Jurkat, Clone E6-1 (cell line): ENCODE measurements at regions not wholly inside any gene's neighbourhood (a gene's known extent, or its start where the extent isn't known, plus 50 kb on each side); places are given as distances from the start of the nearest gene placed in this dataset.

ENCODE experiments used
- DNase-seq: peaks from one replicate; pipeline ENCODE4 v3.0.0-alpha.2; 2011; ENCODE audit warnings: low read depth, low spot score
- H3K4me3 ChIP-seq: 2 replicates; pipeline ENCODE4 v1.5.1; 2011; ENCODE audit warnings: mild to moderate bottlenecking, low read length, control low read depth, moderate library complexity

GRCh38 chr3:59605318-59605717 is 555.5 kb upstream of the CFAP20DC start:
- DNase-seq, result no peak
- no peak overlapping the region for H3K4me3 ChIP-seq

DNA sequence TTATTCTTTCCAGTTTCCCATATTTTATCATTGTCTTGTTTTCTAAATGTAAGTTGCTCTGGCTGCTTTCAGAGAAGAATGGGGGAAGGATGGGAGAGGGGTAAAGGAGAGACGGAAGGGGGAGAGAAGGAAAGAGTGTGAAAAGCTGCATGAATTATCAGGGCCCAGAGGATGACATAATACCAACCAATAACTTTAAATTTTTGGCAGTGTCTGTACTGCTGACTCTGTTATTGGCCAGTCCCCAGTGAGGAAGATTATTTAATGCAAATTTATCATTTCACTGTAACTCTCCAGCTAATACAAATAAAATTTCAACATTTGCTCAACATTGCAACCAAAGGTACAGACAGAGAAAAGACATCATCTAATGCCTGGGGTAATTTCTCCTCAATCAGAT is 551.7 kb upstream of the CFAP20DC start:
- no peak overlapping the region for H3K4me3 ChIP-seq
- no peak for DNase-seq

DNA sequence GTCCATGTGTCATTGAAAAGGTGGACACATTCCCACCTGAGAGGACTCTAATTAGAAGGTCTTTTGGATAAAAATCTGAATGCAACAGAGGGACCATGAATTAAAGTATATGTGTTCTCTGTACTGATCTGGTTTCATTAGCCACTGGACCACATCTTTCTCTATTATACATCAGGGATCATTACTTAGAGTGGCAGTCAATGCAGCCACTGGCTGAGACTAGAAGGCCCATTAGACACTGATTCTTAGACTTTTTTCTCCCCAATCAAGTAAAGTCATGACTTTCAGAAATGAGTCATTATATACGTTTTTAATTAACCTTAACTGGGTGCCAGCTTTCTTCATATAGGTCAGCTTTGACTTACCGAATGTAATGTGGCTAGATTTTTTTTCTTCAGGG is 550.8 kb upstream of the CFAP20DC start:
- no peak overlapping the region for H3K4me3 ChIP-seq

GRCh38 chr3:59596741-59597140 is 546.9 kb upstream of the CFAP20DC start:
- no peak overlapping the region for H3K4me3 ChIP-seq

More for the DNA sequence above, 550.8 kb upstream of the CFAP20DC start:
- no peak for DNase-seq

DNA sequence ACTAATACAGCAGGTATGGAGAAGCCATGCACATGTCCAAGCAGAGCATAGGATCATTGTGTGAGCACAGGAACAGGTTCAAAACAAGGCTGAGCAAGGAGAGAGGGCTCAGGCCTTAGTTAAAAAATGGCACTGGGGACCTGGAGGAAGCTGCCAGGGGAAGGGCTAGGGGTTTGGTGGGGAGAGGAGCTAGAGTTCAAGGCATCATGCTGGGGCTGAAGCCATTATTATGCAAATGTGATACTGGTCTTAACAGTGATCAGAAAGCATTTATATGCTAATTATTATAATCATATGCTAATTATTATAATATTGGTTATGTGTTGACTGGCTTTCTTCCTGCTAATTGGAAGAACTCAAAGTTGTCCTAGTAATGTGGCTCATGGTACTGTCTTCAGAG is 546.0 kb upstream of the CFAP20DC start:
- no peak overlapping the region for H3K4me3 ChIP-seq
- DNase-seq, result no peak

More at GRCh38 chr3:59596741-59597140, 546.9 kb upstream of the CFAP20DC start:
- DNase-seq, result no peak

GRCh38 chr3:59593380-59593779 is 543.6 kb upstream of the CFAP20DC start:
- DNase-seq, result no peak
- H3K4me3 ChIP-seq, result no peak overlapping the region

DNA sequence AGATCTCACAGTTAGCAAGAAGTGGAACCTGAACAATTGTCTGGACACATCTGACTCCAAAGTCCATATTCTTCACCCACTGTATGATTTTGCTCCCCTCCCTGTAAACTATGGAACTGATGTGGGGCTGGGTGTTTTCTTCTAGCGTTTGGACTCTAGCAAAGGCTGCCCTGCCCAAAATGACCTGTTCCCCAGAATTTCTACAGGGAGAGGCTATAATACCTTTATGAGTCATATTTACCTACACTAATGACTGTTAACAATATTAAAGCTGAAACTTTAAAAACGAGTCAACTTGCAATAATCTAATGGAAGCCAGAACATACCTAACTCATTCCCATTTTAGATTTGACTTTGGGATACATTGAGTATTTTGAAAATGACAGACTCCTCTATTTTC is 531.2 kb upstream of the CFAP20DC start:
- DNase-seq, result no peak
- H3K4me3 ChIP-seq, result no peak overlapping the region

GRCh38 chr3:59580499-59580898 is 530.7 kb upstream of the CFAP20DC start:
- no peak for DNase-seq
- H3K4me3 ChIP-seq, result no peak overlapping the region

DNA sequence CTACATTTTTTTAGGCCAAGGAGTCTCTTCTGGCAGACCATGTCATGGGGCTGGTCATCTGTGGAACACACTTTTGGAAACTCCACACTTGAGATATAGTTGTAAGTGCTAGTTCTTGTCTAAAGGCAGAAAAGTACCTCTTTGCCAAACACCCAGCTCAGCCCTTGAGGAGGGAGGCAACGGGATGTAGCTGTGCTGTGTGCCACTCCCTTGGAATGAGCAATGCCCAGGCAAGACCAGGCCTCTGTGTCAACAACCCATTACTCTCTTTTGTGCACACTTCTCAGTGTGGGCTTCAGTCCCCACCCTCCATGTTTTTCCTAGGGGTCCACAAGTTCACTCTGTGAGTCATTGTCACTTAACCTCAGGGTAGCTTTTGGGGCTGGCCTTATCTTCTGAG is 528.3 kb upstream of the CFAP20DC start:
- no peak overlapping the region for H3K4me3 ChIP-seq
- no peak for DNase-seq

GRCh38 chr3:59576606-59577005 is 526.8 kb upstream of the CFAP20DC start:
- no peak overlapping the region for H3K4me3 ChIP-seq
- DNase-seq, result no peak

DNA sequence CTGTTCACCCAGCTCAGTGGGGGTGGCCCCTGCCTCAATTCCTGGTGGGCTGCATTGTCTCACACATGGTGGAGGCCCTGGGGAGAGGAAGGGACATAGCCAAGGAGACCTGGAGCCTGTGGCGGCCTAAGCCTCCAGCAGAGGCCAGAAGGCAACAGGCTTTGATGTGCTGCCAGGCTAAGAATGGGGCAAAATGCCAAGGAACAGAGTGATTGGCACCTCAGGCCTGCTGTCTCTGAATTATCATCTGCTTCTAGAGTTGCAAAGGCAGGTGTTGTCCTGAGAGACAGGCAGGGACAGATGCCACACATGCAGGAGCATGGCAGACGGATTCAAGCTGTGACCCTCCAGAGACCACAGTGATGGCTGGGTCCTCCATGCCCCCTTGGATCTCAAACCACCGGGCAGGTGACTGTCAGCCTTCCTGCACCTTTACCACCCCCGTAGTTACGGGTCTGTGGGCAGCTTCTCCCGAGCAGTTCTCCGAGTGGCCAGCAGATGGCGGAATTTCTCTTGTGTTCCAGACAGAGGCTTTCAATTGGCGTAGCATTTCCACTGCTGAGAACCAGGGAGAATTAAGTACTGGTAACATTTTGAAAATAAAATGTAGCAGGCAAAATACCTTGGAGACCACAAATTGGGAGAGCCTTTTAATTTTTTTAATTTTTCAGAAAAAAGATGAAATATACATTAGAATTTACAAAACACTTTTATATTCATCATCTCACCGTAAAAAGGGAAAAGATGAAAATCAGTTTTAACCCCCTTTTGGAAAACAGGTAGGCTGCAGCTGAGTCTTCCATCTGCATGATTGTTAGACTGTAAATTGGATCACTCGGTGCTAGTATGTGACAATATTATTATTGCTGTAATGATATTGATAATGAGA is 525.5 kb upstream of the CFAP20DC start:
- DNase-seq, result peak; percentile 80
- no peak overlapping the region for H3K4me3 ChIP-seq

GRCh38 chr3:59573911-59574310 is 524.1 kb upstream of the CFAP20DC start:
- DNase-seq, result no peak

DNA sequence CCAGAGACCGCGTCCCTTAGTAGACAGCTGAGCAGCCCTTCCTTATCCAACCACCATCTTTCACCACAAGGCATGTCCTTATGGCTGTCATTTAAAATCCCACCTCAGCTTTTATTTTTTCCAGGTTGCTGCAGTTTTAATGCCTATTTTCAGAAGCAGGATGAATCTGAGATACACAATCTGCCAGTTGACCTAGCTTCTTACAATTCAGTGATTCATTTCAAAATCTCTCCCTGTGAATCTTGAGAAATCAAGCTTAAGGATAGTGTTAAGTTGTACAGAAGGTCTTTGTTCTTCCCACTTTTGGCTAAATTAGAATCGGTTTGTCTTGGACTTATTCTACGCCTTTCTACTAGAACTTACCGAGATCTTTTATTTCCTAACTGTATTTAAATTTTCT is 522.3 kb upstream of the CFAP20DC start:
- DNase-seq, result no peak
- H3K4me3 ChIP-seq, result no peak overlapping the region

More at GRCh38 chr3:59573911-59574310, 524.1 kb upstream of the CFAP20DC start:
- H3K4me3 ChIP-seq, result no peak overlapping the region

- H3K4me3 ChIP-seq, result no peak overlapping the region
- no peak for DNase-seq
Measured at GRCh38 chr3:59570806-59571205, 521.0 kb upstream of the CFAP20DC start.

GRCh38 chr3:59567661-59568060 is 517.8 kb upstream of the CFAP20DC start:
- H3K4me3 ChIP-seq, result no peak overlapping the region
- no peak for DNase-seq

- no peak for DNase-seq
- no peak overlapping the region for H3K4me3 ChIP-seq
Measured at GRCh38 chr3:59566481-59566975, 516.7 kb upstream of the CFAP20DC start.

GRCh38 chr3:59565125-59565524 is 515.3 kb upstream of the CFAP20DC start:
- H3K4me3 ChIP-seq, result no peak overlapping the region
- DNase-seq, result no peak

DNA sequence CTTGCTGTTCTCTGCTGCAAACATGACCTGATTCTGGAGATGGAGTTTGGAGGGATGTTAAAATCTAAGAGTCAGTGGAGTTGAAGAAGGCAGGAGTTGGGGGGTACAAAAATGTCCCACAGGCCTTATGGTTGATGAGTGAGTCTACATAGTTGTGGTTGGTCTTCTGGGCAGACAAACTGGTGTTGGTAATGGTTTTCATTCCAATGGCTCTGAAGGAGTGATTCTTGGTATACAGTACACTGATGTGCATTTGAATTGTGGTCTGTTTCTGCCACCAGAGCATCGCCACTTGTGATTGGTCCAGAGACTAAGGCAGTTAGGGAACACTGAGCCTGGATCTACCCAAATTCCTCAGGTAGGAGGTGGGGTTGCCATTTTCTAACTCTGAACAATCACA is 514.1 kb upstream of the CFAP20DC start:
- no peak overlapping the region for H3K4me3 ChIP-seq
- DNase-seq, result no peak

- H3K4me3 ChIP-seq, result no peak overlapping the region
- DNase-seq, result no peak
Measured at GRCh38 chr3:59563072-59563605, 513.3 kb upstream of the CFAP20DC start.

- H3K4me3 ChIP-seq, result no peak overlapping the region
- no peak for DNase-seq
Measured at GRCh38 chr3:59559721-59560435, 510.1 kb upstream of the CFAP20DC start.
